Ishikawa (cell line): ENCODE measurements at regions not wholly inside any gene's neighbourhood (a gene's known extent, or its start where the extent isn't known, plus 50 kb on each side); places are given as distances from the start of the nearest gene placed in this dataset.

Experiments used
- CEBPB ChIP-seq: IDR thresholded peaks from 2 replicates; pipeline ENCODE4 v1.6.1; 2012
- EP300 ChIP-seq: IDR thresholded peaks from 2 replicates; pipeline ENCODE4 v1.6.1; 2012; ENCODE audit warnings: borderline replicate concordance
- RAD21 ChIP-seq: IDR thresholded peaks from 2 replicates; pipeline ENCODE4 v1.6.1; 2012; ENCODE audit warnings: low read depth
- TAF1 ChIP-seq: IDR thresholded peaks from 2 replicates; pipeline ENCODE4 v1.6.1; 2012; ENCODE audit warnings: low read depth, mild to moderate bottlenecking
- TEAD4 ChIP-seq: IDR thresholded peaks from 2 replicates; pipeline ENCODE4 v1.6.1; 2012

GRCh38 chr2:180706694-180707093 lies 273.7 kb upstream of the UBE2E3 start:
- TF ChIP-seq EP300: no peak
- no peak for TF ChIP-seq TAF1
- no peak for TF ChIP-seq CEBPB
- 0 out of 2 replicates have a peak, but pooled peaks have one; percentile 3 for TF ChIP-seq TEAD4
- TF ChIP-seq RAD21: no peak
